GOT3 (cell line): ENCODE measurements at regions not wholly inside any gene's neighbourhood (a gene's known extent, or its start where the extent isn't known, plus 50 kb on each side); places are given as distances from the start of the nearest gene placed in this dataset.
A peak's percentile ranks its signal among the peaks of the same experiment; 100 is the strongest.

ENCODE experiments used
- DNase-seq: peaks from one replicate; lab custom pipeline; 2025; ENCODE audit warnings: mixed read lengths; lab: John Stamatoyannopoulos, UW

DNA sequence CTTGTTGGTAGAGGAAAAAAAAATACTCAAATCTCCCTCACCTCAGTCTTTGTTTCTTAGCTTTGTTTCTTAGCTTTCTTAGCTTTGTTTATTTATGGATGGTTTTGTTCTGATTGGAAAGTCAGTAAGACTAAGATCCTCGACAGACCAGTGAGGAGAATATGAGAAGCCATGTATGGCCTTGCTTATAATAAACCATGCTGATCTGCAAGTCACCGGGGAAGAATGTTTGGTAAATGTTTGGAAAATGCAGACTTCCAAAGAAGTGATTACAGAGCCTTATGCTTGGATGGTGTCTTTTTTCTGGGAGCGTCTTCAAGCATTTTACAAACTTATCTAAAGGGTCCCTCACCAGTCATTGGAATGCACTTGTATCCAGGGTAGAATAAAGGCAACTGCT, 90.1 kb upstream of the NOCT start:
- no peak for DNase-seq

DNA sequence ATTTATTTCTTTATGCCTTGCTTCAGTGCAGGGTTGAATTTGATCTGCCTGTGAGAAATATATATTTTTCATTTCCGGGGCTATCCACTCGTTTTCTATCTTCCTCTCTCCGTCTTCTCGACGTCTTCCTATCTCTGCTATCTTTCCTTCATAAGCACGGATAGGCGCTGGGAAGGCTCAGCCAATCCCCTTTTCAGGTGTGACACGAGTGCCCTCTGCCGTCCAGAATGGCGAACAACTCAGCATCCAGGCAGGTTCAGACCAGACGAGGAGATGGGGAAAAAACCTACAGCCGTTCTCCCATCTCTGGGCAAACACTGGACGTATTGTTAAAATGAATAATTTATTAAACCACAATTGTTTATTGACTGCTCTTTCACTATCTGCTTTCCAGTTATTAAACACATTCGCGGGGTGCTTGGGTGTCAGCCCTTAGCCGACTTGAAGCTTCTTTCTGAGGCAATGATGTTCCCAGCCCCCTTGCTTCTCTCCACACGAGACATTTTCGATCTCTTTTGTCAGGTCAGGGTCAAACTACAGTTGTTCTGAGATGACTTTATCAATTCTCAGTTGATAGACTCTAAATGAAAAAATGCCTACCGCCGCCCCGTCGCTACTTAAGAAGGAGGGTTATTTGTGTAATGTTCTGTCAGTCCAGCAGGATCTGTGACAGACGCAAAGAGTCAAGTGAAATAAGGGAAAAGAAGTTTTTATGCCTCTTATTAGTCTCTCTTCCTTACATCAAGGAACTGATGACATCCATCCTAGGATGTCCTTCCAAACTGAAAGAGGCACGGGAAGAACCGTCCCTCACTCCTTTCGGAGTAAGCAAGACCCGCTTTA, 96.3 kb upstream of the NOCT start:
- DNase-seq: peak; percentile 4

DNA sequence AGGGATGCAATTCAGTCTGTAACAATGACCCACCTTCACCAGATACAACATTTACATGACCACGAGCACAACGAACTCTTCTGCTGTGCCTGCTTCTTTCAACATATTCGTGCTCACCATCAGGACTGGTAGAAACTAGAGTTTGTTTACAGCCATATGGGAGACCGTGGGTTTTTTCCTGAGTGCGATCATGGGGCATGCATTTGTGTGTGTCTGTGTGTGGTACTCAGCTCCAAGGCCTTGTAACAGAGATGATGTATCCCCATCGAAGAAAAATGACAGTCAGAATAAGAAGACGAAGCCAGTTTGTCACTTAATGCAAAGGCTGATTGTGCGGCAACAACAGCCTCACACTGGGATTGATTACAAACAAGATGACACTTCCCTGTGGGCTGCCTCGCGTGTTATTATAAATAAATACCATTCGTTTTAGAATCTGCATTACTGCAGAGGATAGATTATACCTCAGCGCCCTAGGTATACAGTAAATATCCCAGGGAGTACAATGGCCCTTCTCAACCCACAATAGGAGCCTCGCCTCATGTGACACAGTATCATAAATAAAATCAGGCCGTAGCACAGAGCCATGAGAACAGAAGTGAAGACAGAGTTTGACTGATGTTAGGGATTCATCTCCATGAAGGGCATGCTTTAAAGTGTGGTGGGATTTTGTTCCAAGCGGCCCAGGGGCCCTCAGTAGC, 97.3 kb upstream of the NOCT start:
- no peak for DNase-seq

DNA sequence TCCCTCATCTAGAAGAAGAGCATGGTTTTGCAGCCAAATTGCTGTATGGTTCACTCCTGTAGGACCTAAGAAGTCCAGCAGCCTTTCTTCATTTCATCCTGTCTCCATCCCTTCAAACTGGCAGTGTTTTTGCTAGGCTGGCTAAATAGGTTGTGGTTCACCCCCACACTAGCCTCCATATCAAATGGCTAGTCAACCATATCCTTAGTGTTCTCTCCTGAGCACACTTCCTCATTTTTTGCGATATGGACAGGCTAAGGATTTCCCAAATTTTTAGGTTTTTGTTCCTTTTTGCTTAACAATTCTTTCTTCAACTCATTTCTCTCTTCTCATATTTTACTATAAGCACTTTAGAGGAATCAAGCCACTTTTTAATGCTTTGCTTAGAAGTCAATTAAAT, 98.8 kb upstream of the NOCT start:
- DNase-seq: no peak

DNA sequence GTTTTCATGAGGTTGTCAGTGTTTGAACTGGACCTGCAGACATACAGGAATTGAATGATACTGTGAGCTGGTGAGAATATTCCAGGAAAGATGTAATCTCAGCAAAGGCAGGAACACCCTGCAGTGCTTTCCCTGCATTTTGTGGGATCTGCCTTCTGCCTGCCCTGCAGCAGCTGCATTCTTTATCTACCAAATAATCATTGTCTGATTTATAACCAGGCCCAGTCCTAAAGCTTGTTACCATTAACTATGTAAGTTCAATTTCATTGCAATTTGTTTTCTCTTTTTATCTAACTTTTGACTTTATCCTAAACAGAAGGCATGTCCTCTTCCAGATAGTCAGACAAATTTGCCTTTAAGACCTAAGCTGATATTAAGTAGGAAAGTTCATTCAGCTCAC, 99.8 kb upstream of the NOCT start:
- DNase-seq: no peak

DNA sequence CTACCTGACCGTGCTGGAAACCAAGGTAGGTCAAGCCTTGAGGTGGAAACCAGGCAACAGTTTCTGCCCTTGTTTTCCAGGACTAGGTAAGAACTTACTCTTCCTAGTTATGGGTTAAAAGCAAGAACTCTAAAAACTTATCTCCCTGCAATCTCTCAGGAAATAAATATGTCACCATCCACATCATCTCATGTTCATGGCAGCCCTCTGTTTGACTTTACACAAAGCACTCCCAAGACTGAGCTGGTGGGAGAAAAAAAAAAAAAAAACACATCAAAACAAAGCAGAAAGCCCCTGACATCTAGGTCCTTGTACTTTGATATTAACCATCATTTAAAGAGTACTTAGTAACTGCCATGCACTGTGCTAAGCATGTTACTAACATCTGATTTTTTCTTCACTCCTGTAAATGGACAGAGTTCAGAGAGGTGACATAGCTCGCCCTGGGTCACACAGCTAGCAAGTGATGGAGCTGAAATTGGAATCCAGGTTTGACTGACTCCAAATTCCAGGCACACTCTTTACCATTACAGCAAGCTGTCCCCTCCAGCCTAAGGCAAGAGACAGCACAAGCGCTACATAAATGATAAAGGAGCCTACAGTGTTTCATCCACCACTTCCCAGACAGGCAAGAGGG, 102.8 kb upstream of the NOCT start:
- no peak for DNase-seq

DNA sequence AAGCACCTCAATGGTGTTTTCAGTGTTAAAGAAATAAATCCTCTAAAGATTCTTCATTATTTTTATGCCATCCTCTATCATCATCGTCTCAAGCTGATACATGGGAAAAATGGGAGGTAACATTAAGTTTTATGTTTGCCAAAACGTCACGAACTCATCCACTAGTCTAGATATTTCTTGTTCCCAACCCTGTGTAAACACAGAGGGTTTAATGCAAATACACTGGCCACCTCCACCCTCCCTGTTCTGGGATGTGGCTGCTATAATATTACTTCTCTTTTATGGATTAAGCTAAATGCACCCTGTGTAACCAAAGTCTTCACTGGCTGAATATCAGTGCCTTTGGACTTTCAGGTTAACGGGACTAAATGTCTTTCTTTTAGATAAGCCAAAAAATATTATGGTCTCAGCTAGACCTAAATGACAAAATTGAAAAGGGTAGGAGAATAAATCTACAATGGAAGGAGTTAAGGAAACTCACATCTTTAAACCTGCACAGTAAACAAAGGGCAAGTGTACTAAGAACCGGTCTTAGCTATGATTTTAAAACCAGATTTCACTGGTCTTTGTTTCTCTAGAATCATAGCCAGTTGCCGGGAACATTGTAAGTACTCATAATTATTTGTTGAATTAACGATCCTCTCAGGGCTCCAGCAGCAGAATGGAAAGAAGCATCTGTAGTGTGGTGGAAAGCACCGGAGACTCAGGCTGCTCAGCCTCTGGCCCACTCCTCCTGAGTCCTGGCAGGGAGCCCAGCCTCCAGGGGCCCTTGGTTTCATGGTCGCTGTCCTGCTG, 103.5 kb upstream of the NOCT start:
- DNase-seq: no peak

DNA sequence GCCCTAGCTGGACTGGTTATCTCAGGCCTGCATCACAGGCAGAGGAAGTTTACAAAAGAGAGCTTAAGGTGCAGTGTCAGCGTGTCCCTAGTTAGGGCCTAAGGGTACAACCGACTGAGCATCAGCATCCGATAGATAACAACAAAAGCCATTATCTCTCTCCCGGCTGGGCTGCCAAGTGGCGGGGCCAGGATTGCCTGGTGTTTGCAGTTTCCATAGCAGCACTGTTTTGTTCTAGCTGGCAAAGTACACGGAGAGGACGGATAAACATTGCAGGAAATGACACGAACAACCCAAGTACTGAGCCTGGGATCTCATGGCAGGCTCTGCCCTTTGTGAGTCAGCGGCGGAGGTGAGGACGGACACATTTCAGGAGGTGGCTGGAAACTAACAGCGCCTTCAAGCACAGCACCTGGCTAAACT, 104.7 kb upstream of the NOCT start:
- DNase-seq: no peak

DNA sequence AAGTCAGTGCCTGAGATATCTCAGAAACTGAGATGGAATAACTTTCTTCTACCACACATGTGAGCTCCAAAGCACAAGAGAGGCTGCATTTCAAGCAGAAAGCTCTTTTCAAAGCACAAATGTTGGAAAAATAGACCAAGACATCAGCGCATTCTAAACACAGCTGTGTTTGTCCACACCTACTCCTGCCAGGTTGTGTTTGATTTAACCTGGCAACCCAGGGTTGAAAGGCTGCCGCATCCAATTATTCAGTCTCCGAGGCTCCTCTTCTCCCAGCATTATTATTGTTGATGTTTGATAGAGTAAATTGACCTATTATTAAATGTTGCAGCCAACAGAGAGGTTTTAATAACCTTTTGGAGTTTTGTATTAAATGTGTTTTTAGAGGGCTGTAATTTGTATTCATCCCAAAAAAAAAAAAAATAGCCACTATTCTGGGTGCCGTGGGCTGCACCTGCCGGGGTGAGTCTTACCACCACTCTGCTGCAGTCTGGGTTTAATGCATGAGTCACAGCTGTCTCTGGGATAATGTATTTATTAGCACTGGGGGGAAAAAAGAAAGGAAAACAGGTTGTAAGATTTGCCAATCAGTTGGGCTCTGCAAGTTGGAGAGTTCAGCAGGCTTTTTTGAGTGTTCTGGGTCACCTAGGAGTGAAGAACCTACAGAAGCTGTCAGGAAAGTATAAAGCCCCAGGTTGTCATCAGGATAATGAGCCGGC, 105.2 kb upstream of the NOCT start:
- no peak for DNase-seq

DNA sequence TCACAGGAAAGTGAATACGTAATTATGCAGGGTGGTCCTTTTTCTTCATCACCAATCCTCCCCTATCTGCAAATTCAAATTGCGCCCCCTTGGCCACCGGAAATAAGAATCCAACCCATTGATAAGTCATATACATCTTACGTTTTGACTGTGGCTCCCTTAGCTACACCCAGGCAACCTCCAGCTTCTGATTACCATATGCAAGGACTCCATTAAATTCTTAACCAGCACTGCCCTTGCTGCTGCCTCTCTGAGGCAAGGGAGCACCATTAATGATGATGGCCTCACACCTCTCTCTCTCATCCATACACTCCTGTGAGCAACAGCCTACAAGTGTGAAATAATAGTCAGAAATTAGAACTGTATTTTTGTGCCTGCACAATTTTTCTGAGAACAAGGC, 106.0 kb upstream of the NOCT start:
- no peak for DNase-seq

DNA sequence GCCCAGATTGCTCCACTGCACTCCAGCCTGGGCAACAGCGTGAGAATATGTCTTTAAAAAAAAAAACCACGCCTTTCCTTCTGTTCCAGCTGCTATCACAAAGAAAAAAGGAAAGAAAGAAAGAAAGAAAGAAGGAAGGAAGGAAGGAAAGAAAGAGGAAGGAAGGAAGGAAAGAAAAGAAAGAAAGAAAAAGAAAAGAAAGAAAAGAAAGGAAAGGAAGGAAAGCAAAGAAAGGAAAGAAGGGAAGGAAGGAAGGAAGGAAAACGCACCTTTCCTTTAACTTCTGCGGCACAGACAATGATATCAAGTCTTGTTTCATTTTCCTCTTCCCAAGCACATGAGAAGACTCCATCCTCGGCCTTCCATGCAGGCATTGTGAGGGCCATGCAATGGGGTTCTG, 107.4 kb upstream of the NOCT start:
- DNase-seq: no peak

DNA sequence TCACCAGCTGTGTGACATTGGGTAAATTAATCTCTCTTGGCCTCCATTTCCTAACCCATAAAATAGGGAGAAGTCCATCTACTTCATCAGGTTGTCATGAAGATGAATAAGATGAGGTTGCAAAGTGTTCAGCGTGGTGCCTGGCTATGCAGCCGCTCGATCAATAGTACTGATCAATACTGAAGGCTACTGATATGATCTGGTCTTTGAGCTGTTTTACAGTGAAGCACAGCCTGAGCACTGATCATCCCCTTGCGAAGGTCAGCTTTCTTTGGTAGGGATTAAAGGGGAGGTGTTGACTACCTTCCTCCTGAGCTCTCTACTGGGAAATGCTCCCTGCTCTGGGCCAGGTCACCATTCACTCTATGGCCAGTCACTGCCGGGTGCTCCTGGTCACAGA, 108.4 kb upstream of the NOCT start:
- DNase-seq: no peak

DNA sequence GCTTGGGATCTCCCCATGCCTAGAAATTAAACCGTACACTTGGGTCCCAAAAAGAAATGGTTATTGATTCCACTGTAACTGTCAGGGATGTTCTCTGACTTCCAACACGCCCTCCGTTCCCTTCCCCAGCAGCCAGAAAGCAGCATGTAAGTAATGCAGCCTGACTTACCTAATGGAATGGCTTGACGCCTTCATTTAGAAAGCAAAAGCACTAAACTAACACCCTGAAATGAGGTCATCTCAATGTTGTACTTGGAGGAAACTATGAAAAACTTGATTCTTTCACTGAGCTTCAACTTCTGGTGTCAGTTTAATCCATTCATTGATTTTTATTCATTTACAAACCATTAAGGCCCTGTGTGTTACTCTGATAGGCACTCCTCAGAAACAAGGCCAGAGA, 110.8 kb upstream of the NOCT start:
- DNase-seq: no peak

DNA sequence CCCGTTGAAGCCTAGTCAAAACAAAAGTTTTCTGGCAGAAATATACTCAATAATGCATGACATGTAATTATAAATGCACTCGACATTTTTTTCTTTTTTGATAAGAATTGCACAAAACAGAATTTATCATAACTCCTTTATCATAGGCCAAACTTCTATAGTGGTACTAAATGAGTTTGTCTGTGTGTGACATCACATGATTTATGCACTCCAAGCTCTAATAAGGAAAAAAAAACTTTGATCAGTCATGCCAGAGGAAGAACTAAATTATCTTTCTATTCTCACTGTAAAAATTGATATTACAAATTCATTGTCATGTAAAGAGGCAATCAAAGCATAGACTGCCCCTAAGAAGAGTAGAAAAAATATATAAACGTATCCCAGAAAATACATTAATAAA, 112.4 kb upstream of the NOCT start:
- DNase-seq: no peak

DNA sequence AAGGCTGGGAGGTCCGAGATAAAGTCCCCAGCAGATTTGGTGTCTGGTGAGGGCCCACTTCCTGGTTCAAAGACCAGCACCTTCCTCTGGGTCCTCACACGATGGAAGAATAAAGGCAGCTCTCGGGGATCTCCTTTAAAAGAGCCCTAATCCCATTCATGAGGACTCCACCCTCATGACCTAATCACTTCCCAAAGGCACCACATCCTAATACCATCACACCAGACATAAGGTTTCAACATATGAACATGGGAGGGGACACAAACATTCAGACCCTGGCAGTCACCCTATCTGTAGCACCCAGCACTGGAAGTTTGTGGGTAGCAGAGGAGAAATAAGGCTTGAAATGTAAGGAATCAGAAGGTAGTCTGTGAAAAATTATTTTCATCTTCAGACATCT, 112.9 kb upstream of the NOCT start:
- no peak for DNase-seq

DNA sequence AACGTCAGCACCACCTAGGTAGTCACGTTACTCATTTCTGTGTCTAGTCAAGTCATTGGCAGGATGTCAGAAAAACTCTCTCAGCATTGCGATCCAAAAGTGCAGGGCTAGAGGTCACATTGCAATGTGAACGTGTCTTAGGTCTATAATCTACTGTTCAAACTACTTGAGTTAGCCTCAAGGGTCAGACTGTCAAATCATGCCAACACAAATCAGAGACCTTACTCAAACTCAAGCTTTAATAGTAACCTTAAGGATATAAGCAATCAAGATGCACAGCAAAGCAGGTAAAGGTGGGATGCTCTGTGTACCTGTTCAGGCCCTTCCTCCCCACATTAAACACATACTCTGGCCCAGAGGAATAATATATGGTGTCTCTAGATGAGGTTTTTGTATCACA, 114.4 kb upstream of the NOCT start:
- no peak for DNase-seq

DNA sequence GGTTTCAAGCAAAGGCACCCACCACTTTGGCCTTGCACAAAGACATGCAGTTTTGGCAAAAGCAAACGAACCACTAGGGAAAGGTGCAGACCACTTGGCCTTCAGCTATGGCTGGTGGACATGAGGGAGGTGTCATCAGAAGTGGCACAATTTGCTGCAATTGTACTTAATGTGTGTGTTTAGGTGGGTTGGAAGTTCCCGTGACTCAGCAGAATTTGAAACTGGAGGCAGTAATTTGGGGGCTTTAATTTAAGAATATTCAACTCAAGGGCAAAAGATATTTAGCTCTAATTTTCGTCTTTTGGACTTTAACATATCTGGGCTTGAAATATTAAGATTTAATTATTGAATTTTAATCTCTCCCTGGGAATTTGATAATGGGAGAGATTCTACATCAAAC, 115.6 kb upstream of the NOCT start:
- DNase-seq: no peak

DNA sequence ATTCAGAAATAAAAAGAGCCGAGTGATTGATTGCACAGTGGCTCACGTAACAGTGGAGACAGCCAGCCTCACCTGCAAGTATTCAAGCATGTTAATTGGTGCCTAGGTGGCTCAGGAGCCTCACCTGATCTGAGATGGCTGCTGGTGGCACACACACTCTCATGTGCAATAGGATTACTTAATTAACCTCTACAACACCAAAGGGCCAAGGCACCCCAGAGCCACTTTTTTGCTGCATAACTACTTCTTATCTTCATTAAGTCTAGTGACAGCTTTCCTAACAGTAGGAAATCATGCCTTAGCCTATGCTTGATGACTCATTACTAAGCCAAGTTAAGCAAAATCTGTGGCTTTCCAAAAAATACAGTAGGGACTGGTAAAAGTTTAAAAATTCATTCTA, 117.3 kb upstream of the NOCT start:
- no peak for DNase-seq

DNA sequence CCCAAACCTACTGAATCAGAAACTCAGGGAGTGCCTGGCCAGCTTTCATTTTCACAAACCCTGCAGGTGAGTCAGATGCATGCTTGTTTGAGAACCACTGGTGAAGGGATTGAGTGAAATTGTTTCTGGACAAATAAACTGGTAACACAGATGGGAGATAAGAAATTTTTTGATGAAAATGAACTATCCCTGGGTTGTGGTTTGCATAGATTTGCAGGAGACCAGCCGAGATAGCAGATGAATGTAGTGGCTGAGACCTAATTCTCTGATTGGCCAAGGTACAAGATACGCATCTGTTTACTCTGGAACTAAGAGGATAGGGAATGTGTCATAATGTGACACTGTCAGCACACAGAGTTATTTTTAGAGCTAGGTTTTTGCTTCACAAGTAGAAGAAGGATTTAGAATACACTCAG, 117.8 kb upstream of the NOCT start:
- DNase-seq: no peak

DNA sequence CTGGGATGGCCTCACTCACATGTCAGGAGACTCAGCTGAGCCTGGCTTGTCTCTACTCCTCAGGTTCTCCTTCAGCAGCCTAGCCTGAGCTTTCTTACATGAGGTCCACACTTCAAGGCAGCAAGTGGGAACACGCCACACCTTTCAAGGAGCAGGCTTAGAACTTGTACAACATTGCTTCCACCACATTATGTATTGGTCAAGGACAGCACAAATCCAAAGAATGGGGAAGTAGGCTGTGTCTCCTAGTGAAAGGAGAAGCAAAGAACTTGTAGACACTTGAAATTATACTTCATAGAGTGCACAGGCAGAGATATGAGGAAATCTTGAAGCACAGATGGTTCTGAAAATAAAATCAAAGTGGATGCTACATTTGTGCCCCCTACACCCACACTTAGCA, 120.9 kb upstream of the NOCT start:
- DNase-seq: no peak

DNA sequence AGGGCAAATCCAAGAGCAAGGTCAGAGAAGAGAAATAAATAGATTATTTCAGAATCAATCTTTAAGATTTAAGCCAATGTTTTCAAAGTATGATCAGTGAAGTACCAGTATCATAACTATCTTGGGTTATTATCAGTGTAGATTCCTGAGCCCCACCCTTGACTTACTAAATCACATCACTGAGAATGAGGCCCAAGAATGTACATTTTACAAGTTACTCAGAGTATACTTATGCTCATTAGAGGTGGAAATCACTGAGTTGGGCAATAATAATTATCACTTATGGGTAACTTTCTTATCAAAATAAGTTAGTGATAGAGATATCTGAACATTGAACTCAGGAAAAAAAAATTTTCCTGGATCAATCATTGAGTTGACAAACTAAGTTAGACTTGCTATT, 121.6 kb upstream of the NOCT start:
- DNase-seq: no peak
